Astrocyte of the cerebellum (primary cell): ENCODE measurements at regions not wholly inside any gene's neighbourhood (a gene's known extent, or its start where the extent isn't known, plus 50 kb on each side); places are given as distances from the start of the nearest gene placed in this dataset.

ENCODE experiments used
- DNase-seq: peaks from one replicate; pipeline ENCODE4 v3.0.0-alpha.2; 2011; ENCODE audit warnings: low read depth
- H3K4me3 ChIP-seq: 2 replicates; pipeline ENCODE4 v1.5.1; 2011; ENCODE audit warnings: mild to moderate bottlenecking, low read depth, low read length, moderate library complexity
- in situ Hi-C: cut with HindIII; loops from 2 replicates; pipeline ENCODE4 v1.10.0; 2017; ENCODE audit warnings: low sequenced_read_pairs
- TF ChIP-seq, protein P1 (sequence below): IDR thresholded peaks from 2 replicates; pipeline ENCODE4 v1.5.1; 2012; ENCODE audit warnings: low read length, low read depth, moderate library complexity, mild to moderate bottlenecking; ENCODE audit errors: missing control alignments

DNA sequence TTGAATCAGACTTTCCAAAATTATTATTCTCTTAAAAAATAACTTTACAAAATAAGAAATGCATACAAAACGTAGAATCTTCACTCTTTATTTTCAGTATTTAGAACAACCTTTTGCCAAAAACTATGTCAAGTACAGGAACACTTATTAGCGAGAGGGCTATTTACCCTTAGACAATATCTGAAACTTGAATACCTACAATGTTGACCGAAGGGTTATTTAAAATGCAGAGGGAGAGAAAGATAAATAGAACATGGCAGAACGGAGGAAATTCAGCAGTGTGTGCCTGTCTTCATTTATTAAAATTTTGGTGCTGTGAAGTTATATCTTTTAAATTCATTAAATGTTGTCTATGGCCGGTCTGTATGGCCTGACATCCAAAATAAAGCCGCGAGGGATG is 198.8 kb downstream of the EFNB2 start:
- H3K4me3 ChIP-seq = no peak overlapping the region
- TF ChIP-seq, protein P1, sequence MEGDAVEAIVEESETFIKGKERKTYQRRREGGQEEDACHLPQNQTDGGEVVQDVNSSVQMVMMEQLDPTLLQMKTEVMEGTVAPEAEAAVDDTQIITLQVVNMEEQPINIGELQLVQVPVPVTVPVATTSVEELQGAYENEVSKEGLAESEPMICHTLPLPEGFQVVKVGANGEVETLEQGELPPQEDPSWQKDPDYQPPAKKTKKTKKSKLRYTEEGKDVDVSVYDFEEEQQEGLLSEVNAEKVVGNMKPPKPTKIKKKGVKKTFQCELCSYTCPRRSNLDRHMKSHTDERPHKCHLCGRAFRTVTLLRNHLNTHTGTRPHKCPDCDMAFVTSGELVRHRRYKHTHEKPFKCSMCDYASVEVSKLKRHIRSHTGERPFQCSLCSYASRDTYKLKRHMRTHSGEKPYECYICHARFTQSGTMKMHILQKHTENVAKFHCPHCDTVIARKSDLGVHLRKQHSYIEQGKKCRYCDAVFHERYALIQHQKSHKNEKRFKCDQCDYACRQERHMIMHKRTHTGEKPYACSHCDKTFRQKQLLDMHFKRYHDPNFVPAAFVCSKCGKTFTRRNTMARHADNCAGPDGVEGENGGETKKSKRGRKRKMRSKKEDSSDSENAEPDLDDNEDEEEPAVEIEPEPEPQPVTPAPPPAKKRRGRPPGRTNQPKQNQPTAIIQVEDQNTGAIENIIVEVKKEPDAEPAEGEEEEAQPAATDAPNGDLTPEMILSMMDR = no peak
- in situ Hi-C loops = no loop called here
- DNase-seq = no peak

DNA sequence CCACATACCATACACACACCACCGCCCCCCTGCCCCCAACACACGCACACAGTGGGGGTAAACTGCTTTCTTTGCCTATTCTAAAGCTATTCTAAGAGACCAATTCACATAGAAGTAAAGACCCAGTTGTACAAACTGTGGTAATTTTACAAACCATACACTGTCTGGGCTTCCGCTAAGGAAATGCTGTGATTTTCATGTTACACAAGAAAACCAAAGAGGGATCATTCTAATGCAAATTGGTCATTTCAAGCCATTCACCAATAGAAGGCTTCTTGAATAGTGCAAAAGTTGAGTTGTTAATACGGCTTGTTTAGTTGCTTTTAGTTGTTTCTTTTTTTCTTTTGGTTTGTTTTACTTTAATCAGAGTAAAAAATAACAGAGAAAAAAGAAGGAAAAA is 202.8 kb downstream of the EFNB2 start:
- no peak overlapping the region for H3K4me3 ChIP-seq
- in situ Hi-C loops = no loop called here
- no peak for DNase-seq
- TF ChIP-seq, protein P1 = no peak

DNA sequence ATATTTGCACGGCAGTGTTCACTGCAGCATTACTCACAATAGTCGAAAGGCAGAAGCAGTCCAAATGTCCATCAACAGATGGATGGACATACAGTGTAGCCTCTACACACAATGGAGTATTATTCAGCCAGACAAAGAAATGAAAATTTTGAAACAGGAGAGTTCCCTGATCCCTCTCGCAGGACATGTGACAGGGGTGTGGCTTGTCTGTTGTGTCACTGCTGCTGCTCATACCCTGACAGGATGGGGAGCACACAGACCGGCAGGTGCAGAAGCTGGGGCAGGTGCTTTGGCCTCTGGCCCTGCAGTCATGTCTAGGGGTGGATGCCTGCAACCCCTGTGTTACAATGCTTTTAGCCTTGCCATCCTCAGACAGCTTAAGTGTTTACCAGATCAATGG is 204.3 kb downstream of the EFNB2 start:
- TF ChIP-seq, protein P1 = no peak
- in situ Hi-C loops = no loop called here
- DNase-seq = no peak

DNA sequence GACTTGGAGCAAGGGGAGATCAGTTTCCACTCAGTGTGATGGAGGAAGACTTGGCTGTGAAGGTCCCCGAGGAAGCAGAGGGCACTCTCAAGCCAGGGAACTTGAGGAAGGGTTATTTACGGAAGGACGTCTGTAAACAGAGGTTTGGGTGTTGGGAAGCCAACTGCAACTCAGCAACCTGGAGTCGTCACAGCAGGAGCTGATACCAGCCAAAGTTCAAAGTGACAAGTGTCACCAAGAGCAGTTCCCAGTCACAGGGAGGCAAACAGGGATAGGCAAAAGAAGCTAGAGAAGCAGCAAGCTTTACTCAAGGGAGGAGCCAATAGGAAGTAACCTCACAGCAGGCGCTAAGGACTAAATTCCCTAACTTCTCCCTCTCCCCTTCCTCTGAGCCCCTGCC is 205.5 kb downstream of the EFNB2 start:
- H3K4me3 ChIP-seq = no peak overlapping the region
- TF ChIP-seq, protein P1 = no peak
- no peak for DNase-seq
- in situ Hi-C loops = no loop called here

More for the DNA sequence above, 204.3 kb downstream of the EFNB2 start:
- H3K4me3 ChIP-seq = no peak overlapping the region

DNA sequence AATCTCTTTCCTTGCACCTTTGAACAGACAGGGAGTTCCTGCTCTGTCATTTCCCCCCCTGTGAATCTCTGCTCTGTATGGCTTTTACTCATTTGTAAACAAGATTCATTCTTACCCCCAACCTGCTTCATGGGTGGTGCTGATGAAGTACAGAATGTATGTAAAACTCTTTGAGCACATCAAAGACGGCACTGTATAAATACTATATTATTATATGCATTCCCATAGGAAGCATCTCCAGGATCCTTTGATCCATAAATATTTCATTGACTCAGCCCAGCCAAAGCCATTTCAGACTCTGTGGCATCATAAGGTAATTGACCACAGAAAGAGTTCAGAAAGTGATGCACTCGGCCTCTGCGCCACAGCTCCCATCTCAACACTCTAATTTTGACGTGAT is 208.7 kb downstream of the EFNB2 start:
- TF ChIP-seq, protein P1 = no peak
- in situ Hi-C loops = no loop called here
- no peak overlapping the region for H3K4me3 ChIP-seq
- DNase-seq = no peak

DNA sequence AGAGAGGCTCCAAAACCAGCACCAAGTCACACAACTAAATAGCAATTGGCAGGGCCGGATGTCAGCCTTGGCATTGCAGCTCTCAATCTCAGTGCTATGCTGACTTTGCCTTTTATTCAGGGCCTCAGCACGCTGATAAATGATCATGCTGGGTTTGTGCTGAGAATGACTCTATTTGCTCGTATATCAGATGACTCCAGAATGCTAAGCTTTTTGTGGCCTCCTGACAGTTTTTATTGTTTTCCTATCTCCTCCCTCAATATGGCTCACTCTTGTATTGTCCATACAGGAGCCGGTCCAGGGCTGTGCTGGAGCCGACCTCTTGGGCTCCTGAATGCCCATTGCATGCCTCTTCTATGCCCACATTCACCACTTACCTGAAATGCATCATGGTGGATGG is 211.0 kb downstream of the EFNB2 start:
- TF ChIP-seq, protein P1 = no peak
- H3K4me3 ChIP-seq = no peak overlapping the region
- no peak for DNase-seq
- in situ Hi-C loops = no loop called here

DNA sequence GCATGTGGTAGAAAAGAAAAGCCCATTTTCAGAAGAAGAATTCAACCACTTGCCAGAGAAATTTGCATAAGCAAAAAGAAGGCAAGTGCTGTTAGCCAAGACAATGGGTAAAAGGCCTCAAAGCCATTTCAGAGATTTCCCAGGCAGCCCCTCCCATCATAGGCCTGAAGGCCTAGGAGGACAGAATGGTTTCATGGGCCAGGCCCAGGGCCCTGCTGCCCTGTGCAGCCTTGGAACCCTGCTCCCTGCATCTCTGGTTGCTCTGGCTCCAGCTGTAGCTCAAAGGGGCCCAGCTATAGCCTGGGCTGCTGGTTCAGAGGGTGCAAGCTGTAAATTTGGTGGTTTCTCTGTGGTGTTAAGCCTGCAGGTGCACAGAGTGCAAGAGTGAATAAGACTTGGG is 212.8 kb downstream of the EFNB2 start:
- no peak for DNase-seq
- no peak overlapping the region for H3K4me3 ChIP-seq
- TF ChIP-seq, protein P1 = no peak
- in situ Hi-C loops = no loop called here
